Activated T-cell treated with anti-CD3 and anti-CD28 coated beads, Interleukin-2, amount 50 U/mL, for 4 hours (primary cell): ENCODE measurements at regions not wholly inside any gene's neighbourhood (a gene's known extent, or its start where the extent isn't known, plus 50 kb on each side); places are given as distances from the start of the nearest gene placed in this dataset.

Experiments
- ATAC-seq, 2 donors: fragments of 200-7000 bp; cut with Tn5 transposase; one replicate each; pipeline ENCODE4 v1.10.0; 2021
- DNase-seq: peaks from one replicate; pipeline ENCODE4 v3.0.0-alpha.2; 2020
- H3K27me3 Mint-ChIP-seq: one replicate; pipeline ENCODE4 v1.8.0; 2021; ENCODE audit warnings: low read depth, mixed read lengths
- H3K36me3 Mint-ChIP-seq: one replicate; pipeline ENCODE4 v1.8.0; 2022; ENCODE audit warnings: mixed read lengths; ENCODE audit not compliant: insufficient read depth
- H3K4me1 Mint-ChIP-seq: one replicate; pipeline ENCODE4 v1.8.0; 2021; ENCODE audit warnings: low read depth, mixed read lengths
- H3K4me3 Mint-ChIP-seq: one replicate; pipeline ENCODE4 v1.8.0; 2021; ENCODE audit warnings: mild to moderate bottlenecking, moderate library complexity, mixed read lengths
- H3K9me3 Mint-ChIP-seq: one replicate; pipeline ENCODE4 v1.8.0; 2021; ENCODE audit warnings: mixed read lengths

GRCh38 chr3:181823716-181824115 lies 112.0 kb downstream of the SOX2 start:
- H3K36me3 Mint-ChIP-seq = no peaks in the 10 kb centered on the region
- H3K27me3 Mint-ChIP-seq = no peaks in the 10 kb centered on the region
- H3K9me3 Mint-ChIP-seq = no peaks in the 10 kb centered on the region
- no peak for DNase-seq
- ATAC-seq = no peak
- no peaks in the 10 kb centered on the region for H3K4me1 Mint-ChIP-seq
- no peak overlapping the region for H3K4me3 Mint-ChIP-seq

GRCh38 chr3:181824961-181825360 lies 113.2 kb downstream of the SOX2 start:
- Mint-ChIP-seq H3K27me3 (no peaks in the 10 kb centered on the region), H3K4me1 (no peaks in the 10 kb centered on the region), H3K9me3 (peaks cover under 1% of the 10 kb centered on the region), H3K36me3 (no peaks in the 10 kb centered on the region), H3K4me3 (no peak overlapping the region)
- DNase-seq (no peak), ATAC-seq (no peak)

GRCh38 chr3:181839039-181839915 lies 127.6 kb downstream of the SOX2 start:
- H3K4me1 Mint-ChIP-seq = no peaks in the 10 kb centered on the region
- DNase-seq = no peak
- H3K9me3 Mint-ChIP-seq = no peaks in the 10 kb centered on the region
- ATAC-seq = no peak
- H3K36me3 Mint-ChIP-seq = no peaks in the 10 kb centered on the region
- no peak overlapping the region for H3K4me3 Mint-ChIP-seq
- H3K27me3 Mint-ChIP-seq = peaks cover 2% of the 10 kb centered on the region

GRCh38 chr3:181839916-181840297 lies 128.2 kb downstream of the SOX2 start:
- DNase-seq = no peak
- H3K9me3 Mint-ChIP-seq = no peaks in the 10 kb centered on the region
- H3K4me3 Mint-ChIP-seq = no peak overlapping the region
- ATAC-seq = no peak
- H3K36me3 Mint-ChIP-seq = no peaks in the 10 kb centered on the region
- peaks cover 2% of the 10 kb centered on the region for H3K27me3 Mint-ChIP-seq
- no peaks in the 10 kb centered on the region for H3K4me1 Mint-ChIP-seq

- Mint-ChIP-seq H3K4me1 (no peaks in the 10 kb centered on the region), H3K36me3 (no peaks in the 10 kb centered on the region), H3K9me3 (no peaks in the 10 kb centered on the region), H3K4me3 (no peak overlapping the region), H3K27me3 (no peaks in the 10 kb centered on the region)
- ATAC-seq = no peak
- DNase-seq = no peak
Observed at GRCh38 chr3:181844211-181844610, 132.5 kb downstream of the SOX2 start.

- Mint-ChIP-seq H3K4me3 (no peak overlapping the region), H3K36me3 (no peaks in the 10 kb centered on the region), H3K4me1 (no peaks in the 10 kb centered on the region), H3K27me3 (no peaks in the 10 kb centered on the region), H3K9me3 (no peaks in the 10 kb centered on the region)
- no peak for DNase-seq
- ATAC-seq = no peak
Observed at GRCh38 chr3:181847276-181847675, 135.6 kb downstream of the SOX2 start.

- no peaks in the 10 kb centered on the region for H3K9me3 Mint-ChIP-seq
- no peaks in the 10 kb centered on the region for H3K4me1 Mint-ChIP-seq
- DNase-seq (no peak), ATAC-seq (no peak)
- no peaks in the 10 kb centered on the region for H3K36me3 Mint-ChIP-seq
- H3K4me3 Mint-ChIP-seq = no peak overlapping the region
- no peaks in the 10 kb centered on the region for H3K27me3 Mint-ChIP-seq
Observed at GRCh38 chr3:181851063-181851462, 139.3 kb downstream of the SOX2 start.

GRCh38 chr3:181855825-181856224 lies 144.1 kb downstream of the SOX2 start:
- no peaks in the 10 kb centered on the region for H3K27me3 Mint-ChIP-seq
- H3K4me1 Mint-ChIP-seq = no peaks in the 10 kb centered on the region
- ATAC-seq (no peak), DNase-seq (no peak)
- H3K4me3 Mint-ChIP-seq = no peak overlapping the region
- H3K9me3 Mint-ChIP-seq = no peaks in the 10 kb centered on the region
- H3K36me3 Mint-ChIP-seq = no peaks in the 10 kb centered on the region

GRCh38 chr3:181859518-181859917 lies 147.8 kb downstream of the SOX2 start:
- no peak for ATAC-seq
- H3K36me3 Mint-ChIP-seq = no peaks in the 10 kb centered on the region
- no peak overlapping the region for H3K4me3 Mint-ChIP-seq
- no peaks in the 10 kb centered on the region for H3K27me3 Mint-ChIP-seq
- H3K9me3 Mint-ChIP-seq = no peaks in the 10 kb centered on the region
- no peaks in the 10 kb centered on the region for H3K4me1 Mint-ChIP-seq
- DNase-seq = no peak

GRCh38 chr3:181860235-181860634 lies 148.5 kb downstream of the SOX2 start:
- H3K36me3 Mint-ChIP-seq = no peaks in the 10 kb centered on the region
- H3K27me3 Mint-ChIP-seq = no peaks in the 10 kb centered on the region
- ATAC-seq = no peak
- H3K4me3 Mint-ChIP-seq = no peak overlapping the region
- DNase-seq = no peak
- no peaks in the 10 kb centered on the region for H3K9me3 Mint-ChIP-seq
- H3K4me1 Mint-ChIP-seq = no peaks in the 10 kb centered on the region

GRCh38 chr3:181862502-181862901 lies 150.8 kb downstream of the SOX2 start:
- ATAC-seq (no peak), DNase-seq (no peak)
- no peaks in the 10 kb centered on the region for H3K4me1 Mint-ChIP-seq
- no peaks in the 10 kb centered on the region for H3K9me3 Mint-ChIP-seq
- no peaks in the 10 kb centered on the region for H3K36me3 Mint-ChIP-seq
- no peaks in the 10 kb centered on the region for H3K27me3 Mint-ChIP-seq
- no peak overlapping the region for H3K4me3 Mint-ChIP-seq

GRCh38 chr3:181868576-181869082 lies 156.9 kb downstream of the SOX2 start:
- DNase-seq = no peak
- Mint-ChIP-seq H3K9me3 (no peaks in the 10 kb centered on the region), H3K4me3 (no peak overlapping the region), H3K36me3 (no peaks in the 10 kb centered on the region), H3K27me3 (no peaks in the 10 kb centered on the region), H3K4me1 (no peaks in the 10 kb centered on the region)
- no peak for ATAC-seq

GRCh38 chr3:181872887-181873286 lies 161.2 kb downstream of the SOX2 start:
- no peak overlapping the region for H3K4me3 Mint-ChIP-seq
- ATAC-seq (no peak), DNase-seq (no peak)
- no peaks in the 10 kb centered on the region for H3K4me1 Mint-ChIP-seq
- no peaks in the 10 kb centered on the region for H3K9me3 Mint-ChIP-seq
- no peaks in the 10 kb centered on the region for H3K36me3 Mint-ChIP-seq
- no peaks in the 10 kb centered on the region for H3K27me3 Mint-ChIP-seq

GRCh38 chr3:181879926-181880325 lies 168.2 kb downstream of the SOX2 start:
- Mint-ChIP-seq H3K4me3 (no peak overlapping the region), H3K27me3 (no peaks in the 10 kb centered on the region), H3K36me3 (no peaks in the 10 kb centered on the region), H3K9me3 (no peaks in the 10 kb centered on the region), H3K4me1 (no peaks in the 10 kb centered on the region)
- ATAC-seq (no peak), DNase-seq (no peak)

GRCh38 chr3:181880331-181880730 lies 168.6 kb downstream of the SOX2 start:
- ATAC-seq (no peak), DNase-seq (no peak)
- no peaks in the 10 kb centered on the region for H3K36me3 Mint-ChIP-seq

More at GRCh38 chr3:181880331-181880730, 168.6 kb downstream of the SOX2 start:
- Mint-ChIP-seq H3K27me3 (no peaks in the 10 kb centered on the region), H3K4me1 (no peaks in the 10 kb centered on the region), H3K4me3 (no peak overlapping the region), H3K9me3 (no peaks in the 10 kb centered on the region)
